Liver (tissue), 7 donors: ENCODE measurements at regions not wholly inside any gene's neighbourhood (a gene's known extent, or its start where the extent isn't known, plus 50 kb on each side); places are given as distances from the start of the nearest gene placed in this dataset.

Experiments used
- DNase-seq: peaks from one replicate; pipeline ENCODE4 v3.0.0-alpha.2; 2017; ENCODE audit warnings: low spot score
- H3K27ac ChIP-seq, 2 donors: one replicate each; pipeline ENCODE4 v1.7.0; 2013; ENCODE audit warnings: inconsistent platforms in 2 of 2, low read length in 2 of 2, control low read depth in 1 of 2, low read depth in 1 of 2, mild to moderate bottlenecking in 1 of 2
- H3K27me3 ChIP-seq, 4 donors: one replicate each; pipeline versions ENCODE4 v1.6.1 to v1.7.0; 2013; ENCODE audit warnings: low read length in 3 of 4, inconsistent platforms in 1 of 4, mild to moderate bottlenecking in 1 of 4, moderate library complexity in 1 of 4; ENCODE audit not compliant: control insufficient read depth in 4 of 4, insufficient read depth in 4 of 4
- H3K36me3 ChIP-seq, 4 donors: one replicate each; pipeline versions ENCODE4 v1.6.1 to v1.7.0; 2013; ENCODE audit warnings: low read length in 3 of 4, mild to moderate bottlenecking in 3 of 4, low read depth in 1 of 4, moderate library complexity in 1 of 4; ENCODE audit not compliant: control insufficient read depth in 4 of 4, insufficient read depth in 3 of 4
- H3K4me1 ChIP-seq, 4 donors: one replicate each; pipeline versions ENCODE4 v1.6.1 to v1.7.0; 2013; ENCODE audit warnings: low read length in 3 of 4, mild to moderate bottlenecking in 3 of 4, moderate library complexity in 1 of 4; ENCODE audit not compliant: control insufficient read depth in 4 of 4, insufficient read depth in 4 of 4
- H3K4me3 ChIP-seq, 3 donors: one replicate each; pipeline versions ENCODE4 v1.6.1 to v1.7.0; 2013; ENCODE audit warnings: low read length in 3 of 3, control low read depth in 1 of 3, low read depth in 1 of 3, mild to moderate bottlenecking in 1 of 3
- H3K9ac ChIP-seq, 2 donors: one replicate each; pipeline ENCODE4 v1.7.0; 2013; ENCODE audit warnings: low read length in 2 of 2, mild to moderate bottlenecking in 2 of 2, moderate library complexity in 2 of 2, control low read depth in 1 of 2, low read depth in 1 of 2
- H3K9me3 ChIP-seq, 4 donors: one replicate each; pipeline versions ENCODE4 v1.6.1 to v1.7.0; 2013; ENCODE audit warnings: low read length in 3 of 4; ENCODE audit not compliant: control insufficient read depth in 4 of 4
- EGR1 ChIP-seq, 2 donors: IDR thresholded peaks; 2 replicates each; pipeline ENCODE4 v1.6.1; 2016 to 2018; ENCODE audit warnings: antibody characterized with exemption in 2 of 2, low read depth in 2 of 2
- FOXA1 ChIP-seq: IDR thresholded peaks from 2 replicates; pipeline ENCODE4 v1.6.1; 2016; ENCODE audit warnings: antibody characterized with exemption
- GABPA ChIP-seq, 2 donors: IDR thresholded peaks in 1 of 2; conservative IDR thresholded peaks in 1 of 2; 2 replicates each; pipeline ENCODE4 v1.6.1; 2016; ENCODE audit warnings: antibody characterized with exemption in 2 of 2, mild to moderate bottlenecking in 1 of 2, moderate library complexity in 1 of 2
- HNF4A ChIP-seq, 2 donors: conservative IDR thresholded peaks; 2 replicates each; pipeline ENCODE4 v1.6.1; 2016; ENCODE audit warnings: antibody characterized with exemption in 2 of 2, mild to moderate bottlenecking in 2 of 2
- HNF4G ChIP-seq: IDR thresholded peaks from 2 replicates; pipeline ENCODE4 v1.6.1; 2016; ENCODE audit warnings: antibody characterized with exemption
- JUND ChIP-seq, 2 donors: IDR thresholded peaks; 2 replicates each; pipeline ENCODE4 v1.6.1; 2016; ENCODE audit warnings: antibody characterized with exemption in 2 of 2
- NR2F2 ChIP-seq: IDR thresholded peaks from 2 replicates; pipeline ENCODE4 v1.6.1; 2016; ENCODE audit warnings: antibody characterized with exemption
- RAD21 ChIP-seq, 2 donors: IDR thresholded peaks; 2 replicates each; pipeline ENCODE4 v1.6.1; 2016; ENCODE audit warnings: antibody characterized with exemption in 2 of 2, mild to moderate bottlenecking in 2 of 2
- SP1 ChIP-seq: IDR thresholded peaks from 2 replicates; pipeline ENCODE4 v1.6.1; 2018; ENCODE audit warnings: antibody characterized with exemption, mild to moderate bottlenecking
- TAF1 ChIP-seq: conservative IDR thresholded peaks from 2 replicates; pipeline ENCODE4 v1.6.1; 2016; ENCODE audit warnings: antibody characterized with exemption, mild to moderate bottlenecking
- YY1 ChIP-seq: IDR thresholded peaks from 2 replicates; pipeline ENCODE4 v1.6.1; 2016; ENCODE audit warnings: antibody characterized with exemption, mild to moderate bottlenecking
- WGBS: extraction: QIAGEN DNeasy Blood & Tissue Kit; methylation state at CpG from one replicate; pipeline ENCODE4 v1.1.7; 2013; 5-methylcytosine and 5-hydroxymethylcytosine counted together
- TF ChIP-seq, protein P1 (sequence below): IDR thresholded peaks from 2 replicates; pipeline ENCODE4 v1.6.1; 2016; ENCODE audit warnings: antibody characterized with exemption
- TF ChIP-seq, protein P2 (sequence below): IDR thresholded peaks from 2 replicates; pipeline ENCODE4 v1.6.1; 2016; ENCODE audit warnings: antibody characterized with exemption
- TF ChIP-seq, protein P3 (sequence below): IDR thresholded peaks from 2 replicates; pipeline ENCODE4 v1.6.1; 2016; ENCODE audit warnings: antibody characterized with exemption
- TF ChIP-seq, protein P4 (sequence below): IDR thresholded peaks from 2 replicates; pipeline ENCODE4 v1.6.1; 2016; ENCODE audit warnings: antibody characterized with exemption, mild to moderate bottlenecking
- donor health status: healthy.
- donor health status: healthy.
- donor health status: healthy.
- donor health status: healthy.

DNA sequence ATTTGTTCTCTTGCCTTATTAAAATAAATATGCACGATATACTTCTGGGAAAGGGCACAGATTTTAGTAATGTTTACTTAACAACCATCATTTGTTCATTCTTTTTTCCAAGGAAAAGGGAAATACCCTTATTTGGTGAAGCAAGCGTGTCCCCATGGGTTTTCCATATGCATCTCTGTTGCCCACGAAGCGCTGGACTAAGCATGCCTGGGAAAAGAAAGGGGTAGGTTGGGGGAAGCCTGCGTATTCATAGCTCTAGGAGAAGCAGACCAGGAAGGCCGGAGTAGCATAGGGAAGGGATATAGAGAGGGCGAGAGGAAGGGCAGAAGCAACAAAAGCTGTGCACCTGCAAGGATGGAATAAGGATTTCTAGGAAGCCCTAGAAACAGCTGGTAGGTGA lies 61.8 kb upstream of the ACO1 start:
- WGBS: 74% methylated on average over 7 of the region's 7 CpGs
- Histone ChIP-seq H3K27me3 (peaks cover 0 to 4% (median 0%) of the 10 kb centered on the region in 4 donors), H3K4me1 (no peaks in the 10 kb centered on the region), H3K9ac (no peak overlapping the region), H3K27ac (no peak overlapping the region), H3K4me3 (no peak overlapping the region), H3K9me3 (no peaks in the 10 kb centered on the region), H3K36me3 (no peaks in the 10 kb centered on the region)
- no peak for DNase-seq
- no peak for TF ChIP-seq SP1
- no peak for TF ChIP-seq GABPA (IDR thresholded peaks at IDR 0.05 in 1 of 2, conservative IDR thresholded peaks at IDR 0.05 in 1 of 2)
- TF ChIP-seq JUND (IDR thresholded peaks at IDR 0.05): no peak
- no peak for TF ChIP-seq FOXA1
- TF ChIP-seq TAF1: no peak
- TF ChIP-seq, protein P1, sequence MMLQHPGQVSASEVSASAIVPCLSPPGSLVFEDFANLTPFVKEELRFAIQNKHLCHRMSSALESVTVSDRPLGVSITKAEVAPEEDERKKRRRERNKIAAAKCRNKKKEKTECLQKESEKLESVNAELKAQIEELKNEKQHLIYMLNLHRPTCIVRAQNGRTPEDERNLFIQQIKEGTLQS: no peak
- TF ChIP-seq RAD21 (IDR thresholded peaks at IDR 0.05): no peak
- TF ChIP-seq YY1: no peak

DNA sequence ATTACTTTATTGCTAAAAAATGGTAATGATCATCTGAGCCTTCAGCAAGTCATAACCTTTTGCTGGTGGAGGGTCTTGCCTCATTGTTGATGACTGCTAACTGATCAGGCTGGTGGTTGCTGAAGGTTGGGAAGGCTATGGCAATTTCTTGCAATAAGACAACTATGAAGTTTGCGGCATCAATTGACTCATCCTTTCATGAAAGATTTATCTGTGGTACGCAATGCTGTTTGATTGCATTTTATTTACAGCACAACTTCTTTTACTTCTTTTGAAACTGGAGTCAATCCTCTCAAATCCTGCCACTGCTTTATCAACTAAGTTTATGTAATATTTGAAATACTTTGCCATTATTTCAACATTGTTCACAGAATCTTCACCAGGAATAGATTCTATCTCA lies 58.3 kb upstream of the ACO1 start:
- TF ChIP-seq, protein P2, sequence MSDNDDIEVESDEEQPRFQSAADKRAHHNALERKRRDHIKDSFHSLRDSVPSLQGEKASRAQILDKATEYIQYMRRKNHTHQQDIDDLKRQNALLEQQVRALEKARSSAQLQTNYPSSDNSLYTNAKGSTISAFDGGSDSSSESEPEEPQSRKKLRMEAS: no peak
- DNase-seq: no peak
- no peak overlapping the region for H3K9ac ChIP-seq
- WGBS: 97% methylated on average over 2 of the region's 2 CpGs
- peaks cover 0 to 4% (median 0%) of the 10 kb centered on the region in 4 donors for H3K27me3 ChIP-seq
- no peak overlapping the region for H3K27ac ChIP-seq
- no peaks in the 10 kb centered on the region for H3K9me3 ChIP-seq
- H3K36me3 ChIP-seq: no peaks in the 10 kb centered on the region
- H3K4me1 ChIP-seq: no peaks in the 10 kb centered on the region
- H3K4me3 ChIP-seq: no peak overlapping the region

DNA sequence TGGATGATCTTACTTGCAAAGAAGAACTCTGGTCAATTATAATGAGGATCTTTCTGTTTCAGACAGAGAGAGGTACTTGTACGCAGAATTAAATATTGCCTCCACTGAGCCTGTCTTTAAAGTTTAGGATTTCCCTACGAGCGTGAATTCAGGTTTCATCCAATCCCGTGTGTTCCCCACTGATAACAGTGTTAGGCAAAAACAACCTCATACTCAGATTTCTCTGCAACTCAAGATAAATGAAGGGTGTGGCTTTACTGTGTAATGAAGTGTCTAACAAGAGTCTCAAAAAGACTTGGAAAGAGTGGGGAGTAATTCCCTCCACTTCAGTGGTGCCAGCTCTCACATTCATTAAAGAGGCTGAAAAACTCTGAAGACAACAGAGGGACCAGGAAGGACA lies 53.2 kb upstream of the ACO1 start:
- Histone ChIP-seq H3K27me3 (peaks cover 0 to 5% (median 0%) of the 10 kb centered on the region in 4 donors), H3K4me3 (no peak overlapping the region), H3K27ac (no peak overlapping the region), H3K36me3 (no peaks in the 10 kb centered on the region), H3K9ac (no peak overlapping the region), H3K4me1 (no peaks in the 10 kb centered on the region), H3K9me3 (no peaks in the 10 kb centered on the region)
- TF ChIP-seq, protein P3, sequence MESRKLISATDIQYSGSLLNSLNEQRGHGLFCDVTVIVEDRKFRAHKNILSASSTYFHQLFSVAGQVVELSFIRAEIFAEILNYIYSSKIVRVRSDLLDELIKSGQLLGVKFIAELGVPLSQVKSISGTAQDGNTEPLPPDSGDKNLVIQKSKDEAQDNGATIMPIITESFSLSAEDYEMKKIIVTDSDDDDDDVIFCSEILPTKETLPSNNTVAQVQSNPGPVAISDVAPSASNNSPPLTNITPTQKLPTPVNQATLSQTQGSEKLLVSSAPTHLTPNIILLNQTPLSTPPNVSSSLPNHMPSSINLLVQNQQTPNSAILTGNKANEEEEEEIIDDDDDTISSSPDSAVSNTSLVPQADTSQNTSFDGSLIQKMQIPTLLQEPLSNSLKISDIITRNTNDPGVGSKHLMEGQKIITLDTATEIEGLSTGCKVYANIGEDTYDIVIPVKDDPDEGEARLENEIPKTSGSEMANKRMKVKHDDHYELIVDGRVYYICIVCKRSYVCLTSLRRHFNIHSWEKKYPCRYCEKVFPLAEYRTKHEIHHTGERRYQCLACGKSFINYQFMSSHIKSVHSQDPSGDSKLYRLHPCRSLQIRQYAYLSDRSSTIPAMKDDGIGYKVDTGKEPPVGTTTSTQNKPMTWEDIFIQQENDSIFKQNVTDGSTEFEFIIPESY: no peak
- no peak for TF ChIP-seq SP1
- TF ChIP-seq NR2F2: no peak
- TF ChIP-seq HNF4G: no peak
- TF ChIP-seq HNF4A (conservative IDR thresholded peaks at IDR 0.05): no peak
- no peak for TF ChIP-seq EGR1 (IDR thresholded peaks at IDR 0.05; ENCODE audit: low read depth in 2 of 2)
- TF ChIP-seq, protein P1: no peak
- TF ChIP-seq, protein P4, sequence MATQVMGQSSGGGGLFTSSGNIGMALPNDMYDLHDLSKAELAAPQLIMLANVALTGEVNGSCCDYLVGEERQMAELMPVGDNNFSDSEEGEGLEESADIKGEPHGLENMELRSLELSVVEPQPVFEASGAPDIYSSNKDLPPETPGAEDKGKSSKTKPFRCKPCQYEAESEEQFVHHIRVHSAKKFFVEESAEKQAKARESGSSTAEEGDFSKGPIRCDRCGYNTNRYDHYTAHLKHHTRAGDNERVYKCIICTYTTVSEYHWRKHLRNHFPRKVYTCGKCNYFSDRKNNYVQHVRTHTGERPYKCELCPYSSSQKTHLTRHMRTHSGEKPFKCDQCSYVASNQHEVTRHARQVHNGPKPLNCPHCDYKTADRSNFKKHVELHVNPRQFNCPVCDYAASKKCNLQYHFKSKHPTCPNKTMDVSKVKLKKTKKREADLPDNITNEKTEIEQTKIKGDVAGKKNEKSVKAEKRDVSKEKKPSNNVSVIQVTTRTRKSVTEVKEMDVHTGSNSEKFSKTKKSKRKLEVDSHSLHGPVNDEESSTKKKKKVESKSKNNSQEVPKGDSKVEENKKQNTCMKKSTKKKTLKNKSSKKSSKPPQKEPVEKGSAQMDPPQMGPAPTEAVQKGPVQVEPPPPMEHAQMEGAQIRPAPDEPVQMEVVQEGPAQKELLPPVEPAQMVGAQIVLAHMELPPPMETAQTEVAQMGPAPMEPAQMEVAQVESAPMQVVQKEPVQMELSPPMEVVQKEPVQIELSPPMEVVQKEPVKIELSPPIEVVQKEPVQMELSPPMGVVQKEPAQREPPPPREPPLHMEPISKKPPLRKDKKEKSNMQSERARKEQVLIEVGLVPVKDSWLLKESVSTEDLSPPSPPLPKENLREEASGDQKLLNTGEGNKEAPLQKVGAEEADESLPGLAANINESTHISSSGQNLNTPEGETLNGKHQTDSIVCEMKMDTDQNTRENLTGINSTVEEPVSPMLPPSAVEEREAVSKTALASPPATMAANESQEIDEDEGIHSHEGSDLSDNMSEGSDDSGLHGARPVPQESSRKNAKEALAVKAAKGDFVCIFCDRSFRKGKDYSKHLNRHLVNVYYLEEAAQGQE: no peak
- no peak for DNase-seq
- WGBS: 76% methylated on average over 4 of the region's 4 CpGs
